Trophoblast cell (in vitro differentiated cells and primary cell): ENCODE measurements at regions not wholly inside any gene's neighbourhood (a gene's known extent, or its start where the extent isn't known, plus 50 kb on each side); places are given as distances from the start of the nearest gene placed in this dataset.

Experiments
- DNase-seq, 2 donors: peaks; one replicate each; pipeline ENCODE4 v3.0.0-alpha.2; 2016
- H2AFZ ChIP-seq: 2 replicates; pipeline ENCODE4 v1.6.1; 2013; ENCODE audit warnings: low read length, moderate library complexity, mild to moderate bottlenecking; ENCODE audit not compliant: insufficient read depth, poor library complexity
- H2AK5ac ChIP-seq: 2 replicates; pipeline ENCODE4 v1.6.1; 2013; ENCODE audit warnings: mild to moderate bottlenecking, low read length
- H2BK120ac ChIP-seq: 2 replicates; pipeline ENCODE4 v1.6.1; 2013; ENCODE audit warnings: low read length, mild to moderate bottlenecking, moderate library complexity; ENCODE audit not compliant: insufficient read depth, poor library complexity
- H2BK12ac ChIP-seq: 2 replicates; pipeline ENCODE4 v1.6.1; 2013; ENCODE audit warnings: mild to moderate bottlenecking, low read length, moderate library complexity
- H2BK5ac ChIP-seq: 2 replicates; pipeline ENCODE4 v1.6.1; 2013; ENCODE audit warnings: low read length, low read depth, moderate library complexity, mild to moderate bottlenecking; ENCODE audit not compliant: poor library complexity
- H3K14ac ChIP-seq: 2 replicates; pipeline ENCODE4 v1.6.1; 2013; ENCODE audit warnings: mild to moderate bottlenecking, low read length
- H3K18ac ChIP-seq: 2 replicates; pipeline ENCODE4 v1.6.1; 2013; ENCODE audit warnings: mild to moderate bottlenecking, low read length
- H3K23ac ChIP-seq: 2 replicates; pipeline ENCODE4 v1.6.1; 2013; ENCODE audit warnings: low read length
- H3K27ac ChIP-seq: 2 replicates; pipeline ENCODE4 v1.5.1; 2013; ENCODE audit warnings: low read depth, mild to moderate bottlenecking, inconsistent platforms, low read length, moderate library complexity
- H3K27me3 ChIP-seq: 2 replicates; pipeline ENCODE4 v1.6.1; 2013; ENCODE audit warnings: inconsistent platforms, mild to moderate bottlenecking, low read length, moderate library complexity; ENCODE audit not compliant: insufficient read depth
- H3K36me3 ChIP-seq, 2 experiments: 1 replicate in 1 of 2; 2 replicates in 1 of 2; pipeline ENCODE4 v1.6.1; 2013; ENCODE audit warnings: low read length in 2 of 2, mild to moderate bottlenecking in 2 of 2, moderate library complexity in 1 of 2; ENCODE audit not compliant: insufficient read depth in 2 of 2, control insufficient read depth in 1 of 2
- H3K4ac ChIP-seq: 2 replicates; pipeline ENCODE4 v1.6.1; 2013; ENCODE audit warnings: low read depth, mild to moderate bottlenecking, low read length, moderate library complexity
- H3K4me1 ChIP-seq, 2 experiments: 1 replicate in 1 of 2; 2 replicates in 1 of 2; pipeline ENCODE4 v1.6.1; 2013; ENCODE audit warnings: low read length in 2 of 2, mild to moderate bottlenecking in 2 of 2, moderate library complexity in 1 of 2; ENCODE audit not compliant: insufficient read depth in 2 of 2, control insufficient read depth in 1 of 2
- H3K4me2 ChIP-seq: 2 replicates; pipeline ENCODE4 v1.6.1; 2013; ENCODE audit warnings: inconsistent platforms, mild to moderate bottlenecking, low read length, moderate library complexity
- H3K4me3 ChIP-seq: 2 replicates; pipeline ENCODE4 v1.5.1; 2013; ENCODE audit warnings: mild to moderate bottlenecking, low read depth, low read length, inconsistent platforms
- H3K79me1 ChIP-seq: one replicate; pipeline ENCODE4 v1.6.1; 2013; ENCODE audit warnings: low read length
- H3K79me2 ChIP-seq: 2 replicates; pipeline ENCODE4 v1.6.1; 2013; ENCODE audit warnings: low read length, mild to moderate bottlenecking; ENCODE audit not compliant: control insufficient read depth, insufficient read depth, poor library complexity
- H3K9ac ChIP-seq: 2 replicates; pipeline ENCODE4 v1.6.1; 2013; ENCODE audit warnings: mild to moderate bottlenecking, low read length
- H3K9me3 ChIP-seq: 2 replicates; pipeline ENCODE4 v1.6.1; 2013; ENCODE audit warnings: low read depth, mild to moderate bottlenecking, control low read depth, inconsistent platforms, low read length; ENCODE audit not compliant: insufficient read depth
- H4K12ac ChIP-seq: 2 replicates; pipeline ENCODE4 v1.6.1; 2013; ENCODE audit warnings: low read depth, mild to moderate bottlenecking, low read length, moderate library complexity
- H4K8ac ChIP-seq: 2 replicates; pipeline ENCODE4 v1.6.1; 2013; ENCODE audit warnings: low read depth, mild to moderate bottlenecking, low read length, moderate library complexity
- H4K91ac ChIP-seq: one replicate; pipeline ENCODE4 v1.6.1; 2013; ENCODE audit warnings: low read depth, mild to moderate bottlenecking, low read length, moderate library complexity
- WGBS: extraction: QIAGEN DNeasy Blood & Tissue Kit; methylation state at CpG from one replicate; pipeline ENCODE4 v1.1.7; 2013; ENCODE audit warnings: missing lambda C conversion rate; ENCODE audit not compliant: insufficient read length, insufficient coverage; ENCODE audit errors: extremely low coverage; 5-methylcytosine and 5-hydroxymethylcytosine counted together

DNA sequence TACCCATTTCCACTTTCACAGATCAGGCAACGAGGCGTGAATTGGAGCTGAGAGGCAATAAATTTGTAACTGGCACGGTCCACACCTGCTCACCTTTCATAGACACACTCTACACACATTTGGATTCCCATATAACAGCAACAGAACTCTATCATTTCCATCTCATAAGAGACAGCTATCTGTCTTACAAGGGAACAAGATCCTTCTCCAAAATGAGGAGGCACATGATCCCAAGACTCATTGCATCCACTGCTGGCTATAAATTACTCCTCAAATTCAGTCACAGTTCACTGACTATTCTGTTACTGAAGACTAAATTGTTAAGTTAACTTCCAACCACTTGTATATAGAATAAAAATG, 342.8 kb downstream of the MATN1 start:
- Histone ChIP-seq H2BK5ac (no peak overlapping the region), H3K79me2 (no peaks in the 10 kb centered on the region), H3K9ac (no peak overlapping the region), H3K4me2 (no peak overlapping the region), H4K91ac (no peak overlapping the region), H2AFZ (no peak overlapping the region), H3K36me3 (no peaks in the 10 kb centered on the region), H2BK120ac (no peak overlapping the region), H3K27me3 (no peaks in the 10 kb centered on the region), H3K4me1 (peaks cover 2 to 13% of the 10 kb centered on the region in 2 experiments), H3K27ac (no peak overlapping the region), H2AK5ac (no peak overlapping the region), H3K14ac (no peak overlapping the region), H3K9me3 (no peaks in the 10 kb centered on the region), H3K23ac (no peak overlapping the region), H3K79me1 (no peaks in the 10 kb centered on the region), H3K18ac (no peak overlapping the region), H3K4ac (no peak overlapping the region), H4K12ac (no peak overlapping the region), H2BK12ac (no peak overlapping the region), H3K4me3 (no peak overlapping the region), H4K8ac (no peak overlapping the region)
- no peak for DNase-seq
- no CpG with 5 or more reads among the region's 3 CpGs for whole genome bisulfite sequencing

DNA sequence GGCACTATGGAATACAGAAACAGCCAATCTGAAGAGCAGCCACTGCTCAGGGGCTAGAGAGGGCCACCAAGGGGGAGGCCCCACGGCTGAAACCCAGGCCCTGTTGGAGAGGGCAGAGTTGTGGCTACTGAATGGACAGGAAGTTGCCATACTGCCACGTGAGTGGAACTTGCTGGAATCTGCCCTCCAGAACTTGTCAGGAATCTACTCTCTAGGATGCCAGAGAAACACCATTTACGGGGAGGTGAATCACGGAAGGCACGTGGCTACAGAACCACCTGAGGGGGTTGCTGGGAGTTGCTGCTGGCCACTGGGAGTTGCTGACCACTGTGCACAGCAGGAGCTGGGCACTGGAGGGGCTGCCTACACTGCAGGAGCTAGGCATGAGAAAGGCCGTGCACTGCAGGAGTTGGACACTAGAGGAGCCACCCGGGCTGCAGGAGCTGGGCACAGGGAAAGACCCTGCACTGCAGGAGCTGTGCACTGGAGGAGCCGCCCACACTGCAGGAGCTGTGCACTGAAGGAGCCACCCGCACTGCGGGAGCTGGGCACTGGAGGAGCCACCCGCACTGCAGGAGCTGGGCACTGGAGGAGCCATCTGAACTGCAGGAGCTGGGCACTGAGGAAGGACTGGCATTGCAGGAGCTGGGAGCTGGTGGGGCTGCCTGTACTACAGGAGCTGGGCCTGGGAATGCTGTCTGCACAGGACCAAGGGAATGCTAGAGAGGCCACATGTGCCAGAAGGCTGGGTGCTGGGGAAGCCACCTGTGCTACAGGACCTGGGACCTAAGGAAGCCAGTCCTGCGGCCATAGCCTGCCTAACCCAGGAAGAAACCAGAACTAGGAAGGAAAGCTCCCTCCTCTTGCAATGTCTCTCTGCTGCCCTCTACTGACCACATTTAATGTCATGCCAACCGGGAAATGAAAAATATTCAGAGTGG, 343.4 kb downstream of the MATN1 start:
- Histone ChIP-seq H3K23ac (no peak overlapping the region), H3K9me3 (no peaks in the 10 kb centered on the region), H3K36me3 (no peaks in the 10 kb centered on the region), H3K4ac (no peak overlapping the region), H3K79me1 (no peaks in the 10 kb centered on the region), H2AFZ (no peak overlapping the region), H4K8ac (no peak overlapping the region), H3K4me2 (no peak overlapping the region), H2BK12ac (no peak overlapping the region), H3K4me1 (peaks cover 2 to 13% of the 10 kb centered on the region in 2 experiments), H3K27me3 (no peaks in the 10 kb centered on the region), H3K27ac (no peak overlapping the region), H3K4me3 (no peak overlapping the region), H2BK5ac (no peak overlapping the region), H4K91ac (no peak overlapping the region), H2BK120ac (no peak overlapping the region), H3K79me2 (no peaks in the 10 kb centered on the region), H2AK5ac (no peak overlapping the region), H4K12ac (no peak overlapping the region), H3K18ac (no peak overlapping the region), H3K9ac (no peak overlapping the region), H3K14ac (no peak overlapping the region)
- DNase-seq: peak; percentile 42 to 83
- no CpG with 5 or more reads among the region's 13 CpGs for WGBS

DNA sequence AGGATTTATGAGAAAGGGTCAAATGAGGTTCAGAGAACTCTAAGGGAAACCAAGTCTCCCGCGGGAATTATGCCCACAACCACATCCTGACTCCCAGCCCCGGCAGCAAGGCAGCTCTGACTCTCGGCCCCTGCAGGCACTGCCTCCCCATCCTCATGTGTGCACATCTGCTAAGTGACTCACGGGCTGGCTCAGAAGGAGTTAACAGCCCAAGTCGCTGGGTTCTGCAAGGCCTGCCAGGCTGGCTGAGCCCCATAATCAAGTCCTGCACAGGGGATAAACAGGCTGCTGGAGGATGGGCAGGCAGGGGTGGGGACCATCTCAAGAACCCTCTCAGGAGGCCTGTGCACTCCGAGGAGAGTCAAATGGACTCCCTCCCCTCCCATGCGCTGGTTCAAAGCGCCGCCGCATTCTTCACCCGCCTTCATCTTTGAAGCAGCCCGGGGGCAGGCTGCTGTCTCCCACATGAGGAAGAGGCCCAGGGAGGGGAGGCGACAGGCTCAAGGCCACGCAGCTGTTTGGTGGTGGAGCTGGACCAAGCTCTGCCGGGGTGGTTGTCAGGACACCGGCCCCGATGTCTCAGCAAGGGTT, 344.3 kb downstream of the MATN1 start:
- no peak overlapping the region for H3K4ac ChIP-seq
- no peaks in the 10 kb centered on the region for H3K79me2 ChIP-seq
- H4K12ac ChIP-seq: no peak overlapping the region
- H3K79me1 ChIP-seq: no peaks in the 10 kb centered on the region
- no peak overlapping the region for H4K91ac ChIP-seq
- no peak overlapping the region for H3K27ac ChIP-seq
- no peaks in the 10 kb centered on the region for H3K36me3 ChIP-seq
- no peak overlapping the region for H2BK5ac ChIP-seq
- H2BK120ac ChIP-seq: no peak overlapping the region
- H3K4me2 ChIP-seq: no peak overlapping the region
- no peak overlapping the region for H3K14ac ChIP-seq
- H3K9ac ChIP-seq: no peak overlapping the region
- H3K4me1 ChIP-seq: peaks cover 2 to 13% of the 10 kb centered on the region in 2 experiments
- H3K27me3 ChIP-seq: no peaks in the 10 kb centered on the region
- H2BK12ac ChIP-seq: no peak overlapping the region
- DNase-seq: peak in 1 of 2 donors; percentile 5
- no peak overlapping the region for H2AK5ac ChIP-seq
- no peaks in the 10 kb centered on the region for H3K9me3 ChIP-seq
- no CpG with 5 or more reads among the region's 18 CpGs for WGBS
- H2AFZ ChIP-seq: no peak overlapping the region
- H3K4me3 ChIP-seq: no peak overlapping the region
- H4K8ac ChIP-seq: no peak overlapping the region
- H3K23ac ChIP-seq: no peak overlapping the region
- H3K18ac ChIP-seq: no peak overlapping the region

DNA sequence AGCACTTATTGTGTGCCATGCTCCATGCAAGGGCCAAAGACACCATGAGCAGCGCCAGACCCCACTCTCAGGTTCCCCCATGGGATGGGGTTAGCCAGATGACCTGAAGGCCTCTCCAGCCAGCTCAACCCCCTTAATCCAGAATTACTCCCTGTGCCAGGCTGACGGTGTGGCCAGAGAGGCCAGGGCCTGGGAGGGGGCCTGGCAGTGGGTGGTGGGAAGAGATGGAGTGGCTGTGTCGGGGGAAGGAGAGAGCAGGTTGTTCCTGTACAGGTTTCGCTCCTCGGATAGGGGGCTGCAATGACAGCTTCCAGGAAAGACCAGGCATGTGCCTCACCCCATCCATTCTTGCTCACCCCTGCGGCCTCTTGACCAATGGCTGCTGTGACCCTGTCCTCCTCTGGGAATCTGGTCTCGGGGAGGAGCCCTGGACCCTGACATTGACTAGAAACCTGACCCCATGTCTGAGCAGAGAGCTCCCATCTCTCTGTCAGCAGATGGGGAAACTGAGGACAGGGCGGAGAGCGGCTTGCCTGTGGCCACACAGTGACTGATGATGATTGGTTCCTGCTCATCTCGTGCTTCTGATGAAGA, 345.3 kb downstream of the MATN1 start:
- no peak overlapping the region for H2BK12ac ChIP-seq
- no peaks in the 10 kb centered on the region for H3K79me2 ChIP-seq
- no peak overlapping the region for H3K4ac ChIP-seq
- H3K14ac ChIP-seq: no peak overlapping the region
- H3K23ac ChIP-seq: no peak overlapping the region
- no peak for DNase-seq
- no peak overlapping the region for H2BK5ac ChIP-seq
- no peak overlapping the region for H2AK5ac ChIP-seq
- no peak overlapping the region for H4K91ac ChIP-seq
- H2BK120ac ChIP-seq: no peak overlapping the region
- no peak overlapping the region for H3K4me2 ChIP-seq
- no peaks in the 10 kb centered on the region for H3K79me1 ChIP-seq
- H3K4me1 ChIP-seq: peaks cover 2 to 13% of the 10 kb centered on the region in 2 experiments
- H3K27me3 ChIP-seq: no peaks in the 10 kb centered on the region
- H3K18ac ChIP-seq: no peak overlapping the region
- H3K9me3 ChIP-seq: no peaks in the 10 kb centered on the region
- no CpG with 5 or more reads among the region's 10 CpGs for WGBS
- H3K4me3 ChIP-seq: no peak overlapping the region
- no peak overlapping the region for H3K27ac ChIP-seq
- H3K9ac ChIP-seq: no peak overlapping the region
- H4K8ac ChIP-seq: no peak overlapping the region
- H2AFZ ChIP-seq: no peak overlapping the region
- H4K12ac ChIP-seq: no peak overlapping the region
- no peaks in the 10 kb centered on the region for H3K36me3 ChIP-seq
